ENCODE measurements at regions not wholly inside any gene's neighbourhood (a gene's known extent, or its start where the extent isn't known, plus 50 kb on each side); places are given as distances from the start of the nearest gene placed in this dataset.
A peak's percentile ranks its signal among the peaks of the same experiment; 100 is the strongest.

DNA sequence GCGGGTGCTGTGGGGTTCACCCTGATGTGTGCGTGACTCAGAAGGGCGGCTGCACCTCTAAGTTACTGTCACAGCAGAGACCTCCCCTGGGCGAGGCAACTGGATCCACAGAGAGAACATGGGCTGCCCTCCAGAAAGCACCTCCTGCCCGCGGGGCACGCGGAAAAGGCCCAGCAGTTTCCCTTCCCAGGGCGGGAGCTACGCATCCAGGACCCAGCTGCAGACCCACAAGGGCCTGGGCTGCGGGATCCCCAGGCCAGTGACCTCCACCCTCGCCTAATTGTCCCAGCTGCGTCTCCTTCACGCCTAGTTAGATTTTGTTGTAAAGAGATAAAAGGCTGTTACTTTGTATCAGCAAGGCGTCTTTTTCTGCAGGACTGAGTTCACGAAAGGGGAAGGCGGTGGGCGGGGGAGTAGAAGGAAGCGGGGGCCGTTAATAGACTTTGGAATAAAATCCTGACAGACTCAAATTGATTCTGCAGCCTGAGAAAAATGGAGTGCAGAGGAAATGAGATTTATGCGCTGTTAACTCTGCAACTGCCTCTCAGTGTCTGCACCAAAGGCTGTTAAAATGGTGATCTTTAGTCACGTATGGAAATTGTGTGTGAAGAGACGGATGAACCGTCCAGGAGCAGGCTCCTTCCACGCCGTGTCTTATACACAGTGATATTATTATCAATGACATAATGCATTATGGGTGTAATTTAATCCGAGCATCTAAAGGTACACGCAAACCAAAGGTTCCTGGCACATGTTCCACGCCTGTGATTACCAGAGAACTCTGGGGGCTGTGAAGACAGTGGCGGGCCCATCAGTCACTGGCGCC is 65.9 kb upstream of the FBRSL1 start:
- DNase-seq = peak; percentile 62

- DNase-seq = no peak
Measured at GRCh38 chr12:132423251-132423819, 66.6 kb upstream of the FBRSL1 start.

DNA sequence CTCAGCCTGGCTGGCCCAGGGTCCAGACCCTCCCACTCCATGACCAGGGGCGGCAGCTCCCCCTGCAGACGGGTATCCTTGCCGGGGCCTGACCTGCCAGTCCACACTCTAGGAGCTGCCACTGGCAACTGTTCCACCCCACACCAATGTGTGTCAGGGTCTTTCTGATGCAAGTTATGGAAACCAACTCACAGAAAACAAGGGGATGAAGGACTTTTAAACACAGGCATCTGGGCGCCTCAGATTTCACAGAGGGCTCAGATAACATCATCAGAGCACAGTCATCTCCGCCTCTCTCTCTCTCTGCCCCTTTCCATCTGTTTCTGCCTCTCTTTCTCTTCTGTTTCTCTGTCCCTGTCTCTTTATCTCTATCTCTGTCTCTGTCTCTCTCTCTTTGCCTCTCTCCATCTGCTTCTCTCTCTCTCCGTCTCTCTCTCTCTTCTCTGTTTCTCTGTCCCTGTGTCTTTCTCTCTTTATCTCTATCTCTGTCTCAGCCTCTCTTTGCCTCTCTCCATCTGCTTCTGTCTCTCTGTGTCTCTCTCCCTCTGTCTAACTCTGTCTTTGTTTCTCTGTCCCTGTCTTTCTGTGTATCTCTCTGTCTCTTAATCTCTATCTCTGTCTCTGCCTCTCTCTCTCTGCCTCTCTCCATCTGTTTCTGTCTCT is 67.4 kb upstream of the FBRSL1 start:
- DNase-seq = no peak

DNA sequence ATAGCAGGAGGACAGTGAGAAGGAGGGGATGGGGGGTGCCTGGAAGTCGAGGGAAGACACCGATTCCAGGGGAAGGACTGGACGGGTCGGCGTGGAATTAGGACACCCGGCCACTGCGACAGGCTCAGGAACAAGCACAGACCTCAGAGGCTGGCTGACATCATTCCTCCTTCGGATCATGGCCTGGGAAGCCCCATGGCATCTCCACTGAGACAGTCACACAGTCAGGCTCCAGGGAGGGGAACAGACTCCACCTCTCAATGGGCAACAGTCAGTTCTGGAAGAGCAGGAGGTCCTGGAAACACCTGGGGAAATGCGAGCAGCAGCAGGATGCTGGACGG is 67.9 kb upstream of the FBRSL1 start:
- no peak for DNase-seq

DNA sequence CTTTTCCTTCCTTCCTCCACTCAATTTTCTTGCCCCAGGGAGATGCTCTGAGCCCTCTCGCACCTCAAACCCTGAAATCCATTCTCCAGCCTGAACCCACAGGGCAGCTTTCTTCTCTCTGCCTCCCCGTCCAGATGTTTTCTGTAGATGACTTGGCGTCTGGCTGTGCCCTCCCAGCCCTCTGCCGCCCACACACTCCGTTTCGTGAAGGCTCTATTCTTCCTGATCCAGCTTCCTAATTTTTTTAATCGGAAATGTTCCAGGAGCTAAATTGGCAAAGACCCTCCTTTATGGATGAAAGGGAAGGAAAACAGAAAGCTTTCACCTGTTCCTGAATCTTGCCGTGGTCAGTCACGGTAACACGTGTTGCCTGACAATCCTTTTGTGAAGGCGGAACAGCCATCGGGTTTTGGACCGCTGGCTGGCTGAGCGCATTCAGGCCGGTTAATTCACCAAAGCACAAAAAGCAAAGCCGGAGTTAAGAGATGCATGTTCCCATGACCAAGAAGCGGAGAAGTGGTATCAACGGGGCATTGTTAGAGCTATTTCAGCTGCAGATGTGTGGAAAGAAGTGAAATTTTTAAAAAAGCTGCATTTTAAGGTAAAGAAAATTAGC is 70.2 kb upstream of the FBRSL1 start:
- no peak for DNase-seq

DNA sequence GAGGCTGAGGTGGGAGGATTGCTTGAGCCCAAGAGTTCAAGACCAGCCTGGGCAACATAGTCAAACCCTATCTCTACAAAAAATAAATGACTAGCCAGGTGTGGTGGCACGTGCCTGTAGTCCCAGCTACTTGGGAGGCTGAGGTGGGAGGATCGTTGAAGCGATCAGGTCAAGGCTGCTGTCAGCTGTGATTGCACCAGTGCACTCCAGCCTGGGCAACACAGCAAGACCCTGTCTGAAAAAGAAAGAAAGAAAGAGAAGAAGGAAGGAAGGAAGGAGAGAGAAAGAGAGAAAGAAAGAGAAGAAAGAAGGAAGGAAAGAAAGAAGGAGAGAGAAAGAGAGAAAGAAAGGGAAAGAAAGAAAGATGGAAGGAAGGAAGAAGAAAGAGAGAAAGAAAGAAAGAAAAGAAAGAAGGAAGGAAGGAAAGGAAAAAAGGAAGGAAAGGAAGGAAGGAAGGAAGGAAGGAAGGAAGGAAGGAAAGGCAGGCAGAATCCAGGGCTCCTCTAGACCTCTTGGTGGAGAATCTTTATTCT is 71.5 kb upstream of the FBRSL1 start:
- DNase-seq = no peak

GRCh38 chr12:132417741-132418140 is 72.2 kb upstream of the FBRSL1 start:
- DNase-seq = no peak

DNA sequence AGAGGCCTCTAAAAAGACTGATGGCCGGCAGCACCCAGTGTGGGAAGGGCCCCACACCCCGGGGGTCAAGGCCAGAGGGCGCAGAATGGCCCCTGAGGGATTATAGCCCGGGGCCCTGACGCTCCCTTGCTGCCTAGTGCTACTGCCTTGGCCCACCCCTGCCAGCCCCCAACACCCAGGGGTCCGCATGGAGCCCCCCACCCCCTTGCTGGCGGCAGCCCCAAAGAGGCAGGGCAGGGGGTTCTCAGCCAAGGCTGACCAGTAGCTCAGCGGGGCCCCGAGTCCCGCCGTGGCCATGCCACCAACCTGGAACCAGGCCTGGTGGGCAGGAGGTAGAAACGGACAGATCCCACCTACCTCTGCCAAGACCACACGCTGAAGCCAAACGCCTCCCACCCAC is 73.1 kb upstream of the FBRSL1 start:
- no peak for DNase-seq

- DNase-seq = no peak
Measured at GRCh38 chr12:132416121-132416673, 73.8 kb upstream of the FBRSL1 start.

- DNase-seq = no peak
Measured at GRCh38 chr12:132415327-132416120, 74.4 kb upstream of the FBRSL1 start.

DNA sequence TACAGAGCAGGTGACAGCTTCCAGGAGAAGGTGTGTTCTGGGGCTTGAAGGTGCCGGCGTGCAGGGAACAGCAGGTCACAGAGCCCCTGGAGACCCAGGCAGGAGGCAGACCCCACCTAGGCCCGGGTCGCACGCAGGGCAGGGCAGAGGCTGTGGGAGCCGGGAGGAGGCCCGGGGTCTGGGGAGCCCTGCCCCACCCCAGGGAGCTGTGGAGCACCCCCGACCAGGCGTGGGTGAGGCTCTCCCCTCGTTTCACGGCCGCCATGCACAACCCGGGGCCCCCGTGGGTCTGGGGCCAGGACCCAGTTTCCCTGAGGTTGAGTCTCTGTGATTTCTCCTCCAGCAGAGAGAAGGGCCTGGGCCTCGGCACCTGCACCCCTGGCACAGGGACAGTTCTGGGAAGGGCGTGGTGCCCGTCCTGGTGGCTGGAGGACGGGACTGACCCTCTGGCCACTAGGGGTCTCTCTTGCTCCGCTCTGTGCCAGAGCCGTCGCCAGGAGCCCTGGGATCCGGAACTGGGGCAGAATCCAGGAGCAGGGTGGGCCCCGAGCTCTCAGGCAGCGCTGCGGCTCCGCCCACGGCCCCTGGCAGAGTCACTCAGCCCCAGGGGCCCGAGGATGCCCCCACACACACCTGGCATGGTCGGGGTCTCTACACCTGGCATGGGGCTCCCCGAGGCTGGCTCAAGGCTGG is 75.2 kb upstream of the FBRSL1 start:
- peak; percentile 57 for DNase-seq

DNA sequence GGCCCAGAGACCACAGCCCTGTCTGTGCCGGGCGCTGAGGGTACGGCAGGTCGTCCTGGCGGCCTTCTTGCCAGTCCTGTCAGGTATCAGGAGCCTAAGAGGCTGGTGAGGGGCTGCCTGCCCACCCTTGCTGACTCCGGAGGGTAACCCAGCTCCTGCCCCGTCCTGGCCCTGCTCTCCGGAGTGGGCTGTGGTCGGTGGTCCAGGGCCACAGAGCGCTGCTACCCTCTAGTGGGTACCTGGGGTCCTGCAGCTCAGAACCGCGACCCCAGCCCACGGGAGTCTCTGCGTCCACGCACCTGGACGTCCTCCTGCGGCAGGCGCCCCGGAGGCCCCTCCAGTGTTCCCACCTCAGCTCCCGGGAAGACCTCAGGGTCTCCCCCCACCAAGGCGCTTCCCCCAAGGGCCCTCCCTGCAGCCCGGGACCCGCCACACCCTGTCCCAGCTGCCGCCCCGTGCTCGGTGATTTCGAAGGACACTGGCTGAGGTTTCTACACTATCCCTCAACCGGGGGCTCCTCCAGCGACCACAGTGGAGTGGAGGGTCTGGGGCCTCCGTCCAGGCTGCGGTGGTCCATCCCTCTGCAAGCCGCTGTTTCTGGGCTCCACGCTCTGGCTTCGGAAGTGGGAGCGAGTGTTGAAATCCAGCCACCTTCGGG is 75.9 kb upstream of the FBRSL1 start:
- DNase-seq = no peak

GRCh38 chr12:132411457-132411856 is 78.5 kb upstream of the FBRSL1 start:
- DNase-seq = peak; percentile 51

DNA sequence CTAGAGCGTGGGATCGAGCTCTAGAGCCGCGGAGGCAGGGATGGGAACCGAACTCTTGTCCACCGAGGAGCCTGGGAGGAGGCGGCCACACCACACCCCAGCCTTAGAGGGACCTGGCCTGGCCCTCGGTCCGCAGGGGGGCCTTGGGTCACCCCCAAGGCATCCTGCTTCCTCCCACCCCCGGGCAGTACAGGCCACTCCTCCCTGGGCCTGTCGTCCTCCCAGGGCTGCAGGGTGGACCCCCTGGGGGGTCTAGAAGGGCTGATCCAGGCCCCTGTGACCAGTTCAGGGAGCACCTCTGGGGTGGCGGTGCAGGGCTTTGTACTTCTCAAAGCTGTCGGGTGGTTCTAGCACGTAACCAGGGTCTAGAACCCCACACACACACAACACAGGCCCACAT is 79.1 kb upstream of the FBRSL1 start:
- no peak for DNase-seq

- no peak for DNase-seq
Measured at GRCh38 chr12:132410296-132410625, 79.7 kb upstream of the FBRSL1 start.

GRCh38 chr12:132409495-132410295 is 80.3 kb upstream of the FBRSL1 start:
- no peak for DNase-seq

- no peak for DNase-seq
Measured at GRCh38 chr12:132408626-132409494, 79.5 kb upstream of the GALNT9 start.

DNA sequence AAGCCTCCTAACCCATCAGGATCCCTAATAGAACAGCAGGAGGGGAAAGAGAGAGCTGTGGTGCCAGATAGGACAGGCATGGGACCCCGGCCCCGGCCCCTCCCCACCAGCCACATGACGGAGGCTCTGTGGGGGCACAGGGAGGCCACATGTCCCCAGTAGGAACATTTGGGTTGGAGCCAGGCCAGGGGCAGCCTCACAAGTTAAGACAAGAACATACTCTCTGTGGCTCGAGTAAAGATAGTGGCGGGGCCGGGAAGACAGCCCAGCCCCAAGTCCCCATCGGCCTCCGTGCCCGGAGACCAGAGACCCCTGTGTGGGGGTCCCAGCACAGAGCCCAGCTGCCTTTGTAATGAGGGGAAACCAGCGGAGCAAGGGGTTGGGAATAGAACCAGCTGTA is 78.6 kb upstream of the GALNT9 start:
- DNase-seq = no peak

DNA sequence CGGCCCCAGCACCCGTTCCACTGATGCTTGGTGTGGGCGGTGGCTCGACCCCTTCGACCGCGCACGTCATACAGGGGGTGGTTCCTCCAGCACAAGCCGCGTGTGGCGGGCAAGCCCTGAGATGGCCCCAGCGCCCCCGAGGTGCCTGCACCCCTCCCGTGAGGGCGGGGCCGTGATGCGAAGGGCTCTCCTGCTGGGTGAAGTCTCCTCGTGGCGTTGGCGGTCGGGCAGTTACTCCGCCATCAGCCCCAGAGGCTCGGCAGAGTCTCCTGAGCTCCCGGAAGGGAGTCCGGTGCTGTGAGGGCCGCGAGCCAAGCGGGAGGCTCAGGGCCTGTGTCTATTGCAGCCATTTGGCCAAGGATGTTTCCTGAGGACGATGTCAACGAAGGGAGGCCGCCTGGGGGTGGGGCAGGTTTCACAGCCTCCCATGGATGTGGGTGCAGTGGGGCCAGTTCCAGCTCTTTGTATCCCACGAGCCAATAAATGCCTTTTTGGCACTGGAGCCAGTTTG is 78.1 kb upstream of the GALNT9 start:
- no peak for DNase-seq

All from NCI-H2227 treated with DMSO at 0.1 percent for 48 hours (cell line).